ENCODE measurements at regions not wholly inside any gene's neighbourhood (a gene's known extent, or its start where the extent isn't known, plus 50 kb on each side); places are given as distances from the start of the nearest gene placed in this dataset.

DNA sequence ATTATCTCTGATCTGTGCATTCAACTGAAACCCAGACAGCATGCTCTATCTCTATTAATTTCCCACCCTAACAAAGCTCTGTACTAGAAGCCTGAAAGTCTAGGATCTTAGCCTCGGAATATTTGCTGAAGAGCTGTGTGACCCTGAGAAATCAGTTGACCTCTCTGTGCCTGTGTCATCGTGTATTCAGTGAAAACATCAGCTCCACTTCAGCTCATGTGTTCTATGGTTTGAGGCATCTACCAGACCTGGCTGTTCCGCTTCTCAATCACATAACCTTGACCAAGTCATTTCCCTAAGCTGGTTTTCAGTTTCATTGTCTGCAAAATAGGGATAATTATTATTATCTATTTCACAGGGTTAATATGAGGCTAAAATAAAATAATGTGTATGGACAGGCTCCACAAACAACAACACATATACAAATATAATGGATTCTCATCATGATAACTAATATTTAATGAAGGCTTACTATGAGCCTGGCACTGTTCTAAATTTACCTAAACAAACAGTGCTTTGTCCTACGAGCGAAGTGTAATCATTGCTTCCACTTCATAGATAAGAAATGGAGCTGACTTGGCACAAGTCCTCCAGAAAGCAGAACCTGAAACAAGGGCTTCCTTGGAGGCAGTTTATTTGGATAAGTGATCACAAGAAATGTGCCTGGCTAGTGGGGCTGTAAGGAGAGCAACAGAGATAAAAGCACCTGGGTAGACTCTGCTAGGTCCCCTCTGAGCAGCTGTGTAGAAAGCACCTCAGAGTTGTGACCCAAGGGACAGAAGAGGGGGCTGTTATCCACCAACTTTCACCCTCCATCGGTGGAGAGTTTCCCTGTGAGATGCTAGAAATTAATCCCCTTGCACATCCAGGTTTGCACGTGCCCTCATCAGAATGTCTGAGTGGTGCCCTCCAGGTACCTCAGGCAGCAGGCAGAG, 356.9 kb downstream of the RAB28 start:
- no peak for DNase-seq
- Histone ChIP-seq H3F3A (replicated peaks; ENCODE audit: insufficient read depth) (no peaks in the 10 kb centered on the region), H3K27ac (ENCODE audit: low read depth in 2 of 2, low read length in 1 of 2) (no peak overlapping the region), H3K4me1 (ENCODE audit: control insufficient read depth in 1 of 2, insufficient read depth in 2 of 2, low read depth in 1 of 2, low read length in 1 of 2) (no peaks in the 10 kb centered on the region; a peak in 1 of 4 replicates), H3K36me3 (replicated peaks in 1 of 2; ENCODE audit: control insufficient read depth in 1 of 2, insufficient read depth in 2 of 2, low read length in 1 of 2) (no peaks in the 10 kb centered on the region), H3K9ac (no peak overlapping the region), H2AFZ (ENCODE audit: low read depth) (no peak overlapping the region), H3K9me3 (no peaks in the 10 kb centered on the region), H3K4me2 (no peak overlapping the region), H4K20me1 (ENCODE audit: insufficient read depth) (no peaks in the 10 kb centered on the region), H3K4me3 (ENCODE audit: low read depth in 2 of 2, low read length in 1 of 2) (no peak overlapping the region), H3K79me2 (ENCODE audit: insufficient read depth) (no peaks in the 10 kb centered on the region), H3K27me3 (ENCODE audit: insufficient read depth) (no peaks in the 10 kb centered on the region), H3K9me2 (no peaks in the 10 kb centered on the region)
- POLR2A ChIA-PET, result no interaction called here
- TF ChIP-seq NRF1 (IDR thresholded peaks at IDR 0.05; ENCODE audit: low read depth, low read length) (no peak), RAD21 (IDR thresholded peaks at IDR 0.05; ENCODE audit: low read length) (no peak), RCOR1 (IDR thresholded peaks at IDR 0.05; ENCODE audit: low read length) (no peak), GATA2 (CRISPR knock-in tag; IDR thresholded peaks at IDR 0.05) (no peak), RXRA (IDR thresholded peaks at IDR 0.05; ENCODE audit: borderline replicate concordance, low read depth) (no peak)
- CTCF ChIA-PET, result interaction anchor here (1.2 kb wide), 1 partner anchor 415 kb away, joined by 4 read pairs; no protein-coding TSS in a partner anchor
- WGBS (ENCODE audit: low lambda C conversion rate), result 9% methylated on average over 7 of the region's 7 CpGs

DNA sequence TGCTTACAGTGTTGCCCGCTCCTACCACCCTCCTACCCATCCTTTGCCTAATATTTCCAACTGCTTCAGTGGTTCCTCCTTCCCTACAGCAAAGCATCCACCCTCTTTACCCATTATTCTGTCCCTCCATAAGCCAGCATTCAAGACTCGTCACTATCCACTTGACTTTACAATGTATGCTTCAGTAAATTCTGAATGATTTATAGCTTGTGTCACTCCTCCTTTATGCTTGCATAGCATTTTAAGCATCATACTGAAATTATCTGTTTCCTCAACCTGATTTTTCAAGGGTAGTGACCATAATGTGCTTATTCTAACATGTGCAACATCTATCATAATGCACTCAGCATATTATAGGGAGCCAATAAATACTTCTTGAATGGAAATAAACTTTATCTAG, 365.5 kb downstream of the RAB28 start:
- Histone ChIP-seq H3K36me3 (replicated peaks in 1 of 2; ENCODE audit: control insufficient read depth in 1 of 2, insufficient read depth in 2 of 2, low read length in 1 of 2) (no peaks in the 10 kb centered on the region), H3K9ac (no peak overlapping the region), H3K9me2 (no peaks in the 10 kb centered on the region), H3K9me3 (no peaks in the 10 kb centered on the region), H3F3A (replicated peaks; ENCODE audit: insufficient read depth) (no peaks in the 10 kb centered on the region), H3K27me3 (ENCODE audit: insufficient read depth) (no peaks in the 10 kb centered on the region), H2AFZ (ENCODE audit: low read depth) (no peak overlapping the region), H3K27ac (ENCODE audit: low read depth in 2 of 2, low read length in 1 of 2) (no peak overlapping the region), H4K20me1 (ENCODE audit: insufficient read depth) (no peaks in the 10 kb centered on the region), H3K4me1 (ENCODE audit: control insufficient read depth in 1 of 2, insufficient read depth in 2 of 2, low read depth in 1 of 2, low read length in 1 of 2) (peaks cover 0 to 2% of the 10 kb centered on the region in 2 experiments; a peak in 1 of 4 replicates), H3K79me2 (ENCODE audit: insufficient read depth) (no peaks in the 10 kb centered on the region), H3K4me2 (no peak overlapping the region), H3K4me3 (ENCODE audit: low read depth in 2 of 2, low read length in 1 of 2) (no peak overlapping the region)
- POLR2A ChIA-PET, result no interaction called here
- 22% methylated on average over 2 of the region's 2 CpGs for WGBS (ENCODE audit: low lambda C conversion rate)
- no peak for TF ChIP-seq RFX5 (IDR thresholded peaks at IDR 0.05; ENCODE audit: low read length)
- TF ChIP-seq SMC3 (IDR thresholded peaks at IDR 0.05; ENCODE audit: low read depth, low read length), result no peak
- no peak for TF ChIP-seq GATA2 (CRISPR knock-in tag; IDR thresholded peaks at IDR 0.05)
- TF ChIP-seq REST (IDR thresholded peaks at IDR 0.05; ENCODE audit: low read depth, low read length), result no peak
- no peak for TF ChIP-seq JUND (IDR thresholded peaks at IDR 0.05)
- TF ChIP-seq PBX3 (IDR thresholded peaks at IDR 0.05), result no peak
- no peak for TF ChIP-seq MXI1 (IDR thresholded peaks at IDR 0.05; ENCODE audit: low read depth, low read length)
- no peak for TF ChIP-seq GABPA (IDR thresholded peaks at IDR 0.05; ENCODE audit: low read depth)
- no peak for TF ChIP-seq TAF1 (IDR thresholded peaks at IDR 0.05; ENCODE audit: borderline replicate concordance, low read depth, low read length)
- no peak for TF ChIP-seq RAD21 (IDR thresholded peaks at IDR 0.05; ENCODE audit: low read length)
- TF ChIP-seq USF1 (IDR thresholded peaks at IDR 0.05; ENCODE audit: borderline replicate concordance, low read depth), result no peak
- CTCF ChIA-PET, result no interaction called here
- DNase-seq, result no peak
